ENCODE measurements at regions not wholly inside any gene's neighbourhood (a gene's known extent, or its start where the extent isn't known, plus 50 kb on each side); places are given as distances from the start of the nearest gene placed in this dataset.

DNA sequence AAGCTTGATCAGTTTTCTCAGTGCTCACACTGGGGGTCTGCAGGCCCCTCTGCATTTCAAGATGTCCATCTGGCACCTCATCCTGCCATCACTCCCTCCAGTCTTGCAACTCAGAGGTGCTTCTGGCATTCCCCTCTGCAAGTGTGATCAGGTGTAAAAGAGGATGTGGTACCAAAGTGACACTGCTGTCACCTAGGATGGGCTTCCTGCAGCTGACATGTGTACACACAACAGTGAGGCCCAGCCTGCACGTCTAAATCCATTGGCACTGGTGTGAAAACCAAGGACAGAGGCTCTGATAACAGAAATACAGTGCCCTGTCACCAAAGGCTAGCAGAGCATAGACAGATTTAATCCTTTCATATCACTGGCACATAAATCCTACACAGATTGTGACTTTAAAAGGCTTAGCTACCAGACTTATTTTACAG, 162.5 kb upstream of the CELF2 start:
- no peak for DNase-seq

GRCh38 chr10:10860455-10860976, 157.2 kb upstream of the CELF2 start:
- DNase-seq: no peak

DNA sequence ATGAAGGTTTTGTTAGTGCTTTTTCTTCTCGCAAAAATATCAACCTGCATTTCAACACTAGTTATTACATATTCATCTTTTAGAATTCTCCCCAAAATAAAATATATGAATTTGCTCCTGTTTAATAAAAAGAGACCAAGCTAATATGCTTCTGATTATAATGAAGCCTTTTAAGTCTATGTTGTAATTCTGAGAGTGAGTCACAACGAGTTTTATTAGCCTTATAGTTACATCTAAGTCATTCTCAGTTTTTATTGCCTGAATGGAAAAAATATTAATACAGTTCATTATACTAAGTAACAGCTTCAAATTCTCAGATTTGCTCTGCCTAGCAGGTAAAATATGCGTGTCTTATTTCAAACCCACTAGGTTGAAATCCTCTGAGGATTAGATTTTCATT, 152.4 kb upstream of the CELF2 start:
- no peak for DNase-seq

GRCh38 chr10:10865913-10866312, 151.8 kb upstream of the CELF2 start:
- DNase-seq: no peak

DNA sequence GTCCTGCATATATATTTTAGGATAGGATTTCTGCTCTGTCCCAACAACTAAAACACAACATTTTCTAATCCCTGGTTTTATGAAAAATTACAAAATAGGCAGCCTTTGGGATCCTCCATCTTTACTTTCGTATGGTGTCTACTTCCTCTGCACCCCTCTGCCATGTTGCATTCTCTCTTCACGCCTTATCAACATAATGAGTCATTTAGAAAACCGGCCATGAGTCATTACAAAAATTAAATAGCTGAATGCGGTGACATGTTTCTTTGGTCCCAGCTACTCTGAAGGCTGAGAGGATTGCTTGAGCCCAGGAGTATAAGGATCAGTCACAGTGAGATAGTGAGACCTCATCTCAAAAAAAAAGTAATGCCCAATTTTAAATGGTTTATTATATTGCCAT, 148.1 kb upstream of the CELF2 start:
- no peak for DNase-seq

DNA sequence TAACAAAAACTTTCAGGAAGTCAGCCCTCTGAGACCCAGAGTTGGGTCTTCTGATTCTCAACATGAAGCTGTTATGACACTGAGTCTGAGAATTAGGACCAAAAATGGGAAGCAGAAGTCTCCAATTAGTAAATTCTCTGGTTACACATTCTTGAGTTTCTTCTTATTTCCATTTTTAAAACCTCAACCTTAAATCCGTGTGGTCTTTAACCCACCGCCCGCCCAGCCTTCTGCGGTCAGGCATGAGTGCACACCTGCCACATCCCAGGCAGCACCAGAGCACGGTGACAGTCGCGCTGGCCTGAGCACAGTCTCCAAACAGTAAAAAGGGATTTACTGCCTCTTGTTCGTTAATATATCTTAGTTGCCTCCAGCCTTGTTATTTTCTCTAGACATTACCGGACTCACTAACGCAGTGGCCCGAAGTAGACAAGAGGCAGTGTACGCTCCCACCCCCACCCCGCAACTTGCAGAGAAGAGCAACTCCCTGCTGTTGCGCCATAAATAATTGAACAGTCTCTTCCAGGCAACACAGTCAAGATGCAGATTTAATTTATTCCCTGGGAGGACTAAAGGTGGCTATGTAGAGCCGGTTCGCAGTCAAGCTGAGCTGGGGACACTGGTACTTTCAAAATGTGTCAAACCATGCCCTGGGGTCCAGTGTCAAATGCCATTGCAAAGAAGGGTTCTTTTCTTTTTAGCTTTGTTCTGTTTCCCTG, 147.0 kb upstream of the CELF2 start:
- peak in 1 of 51 donors; percentile 2 for DNase-seq

GRCh38 chr10:10871352-10871751, 146.3 kb upstream of the CELF2 start:
- DNase-seq: no peak

DNA sequence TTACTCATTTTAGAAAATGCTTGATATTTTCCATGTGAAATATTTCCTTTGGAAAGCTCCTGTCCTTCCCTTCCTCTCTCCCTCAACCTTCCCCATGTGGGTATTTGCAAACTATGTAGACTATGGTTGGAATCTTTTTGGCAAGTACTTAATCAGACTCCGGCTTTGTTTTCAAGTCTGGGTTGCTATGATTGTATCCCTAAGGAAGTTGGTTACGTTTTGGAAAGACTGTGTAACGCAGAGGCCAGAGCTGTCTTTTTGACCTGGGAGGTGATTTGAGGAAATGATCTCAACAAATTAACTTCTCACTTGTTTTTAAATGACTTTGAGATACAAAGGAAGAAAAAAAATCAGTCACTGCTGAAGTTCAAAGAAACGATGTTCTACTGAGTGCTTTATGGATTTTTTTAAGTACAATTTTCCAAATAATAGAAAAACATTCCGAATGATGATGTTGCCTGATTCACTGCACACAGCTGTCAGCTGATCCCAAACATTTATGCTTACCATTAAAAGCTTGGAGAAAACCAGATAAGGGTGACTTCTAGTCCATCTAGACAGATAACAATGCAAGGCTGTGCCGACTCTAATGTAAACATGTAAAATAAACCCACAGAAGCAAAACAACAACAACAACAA, 145.5 kb upstream of the CELF2 start:
- DNase-seq: no peak

- DNase-seq: no peak
Measured at GRCh38 chr10:10872764-10873163, 144.9 kb upstream of the CELF2 start.

DNA sequence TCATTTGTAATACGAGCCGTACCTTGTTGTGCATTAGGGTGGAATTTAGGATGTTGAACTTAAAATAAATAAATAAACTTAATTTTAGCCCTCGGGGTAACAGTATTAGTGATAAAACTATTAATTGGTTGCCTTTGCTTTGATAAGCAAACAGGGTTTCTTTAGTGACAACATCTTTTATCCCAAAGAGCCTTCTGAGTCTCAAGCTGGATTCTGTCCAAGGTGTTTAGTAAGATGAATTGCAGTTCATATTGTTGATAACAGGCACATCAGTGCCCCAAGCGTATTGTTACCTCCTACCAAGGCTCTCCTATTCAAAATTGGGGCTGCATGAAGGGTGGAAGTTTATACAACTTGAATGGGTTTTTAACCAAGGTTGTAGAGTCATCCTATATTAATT, 144.4 kb upstream of the CELF2 start:
- no peak for DNase-seq

GRCh38 chr10:10873915-10874314, 143.8 kb upstream of the CELF2 start:
- no peak for DNase-seq

GRCh38 chr10:10878963-10879362, 138.7 kb upstream of the CELF2 start:
- DNase-seq: no peak

- no peak for DNase-seq
Measured at GRCh38 chr10:10881117-10881813, 136.4 kb upstream of the CELF2 start.

GRCh38 chr10:10883737-10884136, 133.9 kb upstream of the CELF2 start:
- no peak for DNase-seq

- no peak for DNase-seq
Measured at GRCh38 chr10:10886861-10887531, 130.7 kb upstream of the CELF2 start.

DNA sequence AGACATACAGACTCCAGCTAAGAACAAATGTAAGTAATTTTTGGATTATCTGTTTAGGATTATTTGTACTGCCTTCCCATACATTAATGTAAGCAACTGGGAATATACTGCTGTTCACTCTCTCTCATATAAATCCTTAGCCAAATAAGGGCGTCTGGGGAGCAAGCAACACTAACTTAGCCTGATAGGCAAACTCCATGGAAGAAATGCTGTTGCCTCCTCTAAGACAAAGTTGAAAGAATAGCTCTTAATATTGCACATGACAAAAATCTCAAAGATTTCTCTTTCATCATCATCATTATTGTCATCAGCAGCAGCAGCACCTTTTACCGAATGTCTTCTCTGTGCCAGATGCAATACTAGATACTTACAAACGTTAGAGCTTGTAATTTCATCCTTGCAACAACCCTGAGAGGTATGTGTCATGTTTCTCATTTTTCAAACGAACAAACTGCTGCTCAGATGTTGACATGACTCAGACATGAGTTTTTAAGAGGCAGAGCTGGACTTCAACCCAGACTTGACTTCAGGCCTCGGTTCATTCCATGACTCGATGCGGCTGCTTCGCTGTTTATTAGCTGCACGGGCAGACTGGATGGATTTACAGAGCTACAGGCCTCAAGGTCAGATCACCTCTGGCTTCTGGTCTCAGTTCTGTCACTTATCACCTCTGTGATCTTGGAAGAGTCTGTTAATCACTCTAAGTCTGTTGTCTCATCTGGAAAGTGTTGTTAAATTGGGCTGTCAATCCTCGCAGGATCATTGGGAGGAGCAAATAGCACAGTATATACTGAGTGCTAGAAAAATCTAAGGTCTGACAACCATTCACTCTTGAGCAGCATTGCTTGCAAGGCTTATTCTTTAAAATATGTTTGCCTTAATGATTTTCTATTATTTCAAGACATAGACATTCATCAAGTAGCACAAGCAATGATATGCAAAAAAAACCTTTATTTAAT, 126.3 kb upstream of the CELF2 start:
- DNase-seq: no peak

DNA sequence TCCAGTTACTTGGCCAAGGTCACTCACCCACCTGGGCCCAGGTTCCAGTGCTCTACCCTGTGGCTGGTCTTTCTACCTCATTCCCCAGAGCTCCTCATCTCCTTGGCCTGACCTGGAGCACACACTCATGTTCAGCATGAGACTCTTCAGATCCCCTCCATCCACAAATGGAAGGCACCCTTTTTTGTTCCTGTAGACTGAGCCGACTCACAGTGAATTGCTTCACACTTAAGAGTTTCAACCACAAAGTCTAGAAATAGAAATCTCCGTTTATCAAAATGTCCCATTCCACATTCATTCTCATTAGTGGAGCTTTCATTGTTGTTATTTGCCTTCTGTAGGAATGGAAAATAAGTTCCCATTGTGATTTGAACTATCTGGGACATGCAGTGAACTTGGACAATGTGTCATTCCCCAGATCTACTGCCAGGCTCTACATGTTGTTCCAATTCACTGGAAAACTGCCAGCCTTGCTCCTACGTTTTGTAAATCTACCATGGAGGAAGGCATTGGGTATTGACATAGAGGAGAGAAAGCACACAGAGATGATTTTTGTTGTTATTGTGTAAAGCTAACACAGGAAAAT, 125.3 kb upstream of the CELF2 start:
- DNase-seq: no peak

- no peak for DNase-seq
Measured at GRCh38 chr10:10897400-10897799, 120.3 kb upstream of the CELF2 start.

DNA sequence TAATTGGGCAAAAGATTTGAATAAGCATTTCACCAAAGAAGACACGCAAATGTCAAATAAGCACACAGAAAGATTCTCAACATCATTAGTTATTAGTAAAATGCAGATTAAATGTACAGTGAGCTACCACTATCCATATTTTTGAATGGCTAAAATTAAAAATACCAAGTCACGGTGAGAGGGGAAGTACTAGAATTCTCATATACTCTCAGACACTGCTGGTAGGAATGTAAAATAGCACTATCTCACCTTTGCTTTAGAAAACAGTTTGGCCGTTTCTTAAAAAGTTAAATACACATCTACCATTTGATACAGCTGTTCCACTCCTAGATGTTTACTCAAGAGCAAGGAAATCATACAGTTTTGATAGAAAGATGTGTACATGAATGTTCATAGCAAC, 115.8 kb upstream of the CELF2 start:
- DNase-seq: no peak

- DNase-seq: no peak
Measured at GRCh38 chr10:10902951-10903350, 114.7 kb upstream of the CELF2 start.
